Suppressor macrophage (primary cell): ENCODE measurements at regions not wholly inside any gene's neighbourhood (a gene's known extent, or its start where the extent isn't known, plus 50 kb on each side); places are given as distances from the start of the nearest gene placed in this dataset.
A peak's percentile ranks its signal among the peaks of the same experiment; 100 is the strongest.

Source experiments
- DNase-seq, 4 experiments: peaks; one replicate each; pipeline ENCODE4 v3.0.0-alpha.2; 2020 to 2022

DNA sequence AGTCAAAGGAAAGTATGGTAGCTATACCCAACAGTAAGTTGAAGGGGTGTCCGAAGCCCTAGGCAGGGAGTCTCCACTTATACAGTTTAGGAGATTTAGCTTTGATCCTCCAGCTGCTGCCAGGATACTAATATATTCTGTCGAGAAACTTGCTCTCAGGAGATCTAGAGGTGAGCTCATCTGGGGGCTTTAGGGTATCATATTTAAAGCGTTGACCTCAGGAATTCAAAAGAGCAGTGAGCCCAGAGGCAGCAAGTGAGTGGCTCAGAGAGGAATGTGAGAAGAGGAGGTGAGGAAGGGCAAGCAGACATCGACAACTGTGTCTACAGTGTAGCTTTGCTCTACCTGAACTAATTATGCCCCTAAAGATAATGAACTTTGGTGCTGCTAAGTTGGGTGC, 245.1 kb upstream of the LRTM1 start:
- no peak for DNase-seq

- no peak for DNase-seq
These were observed 242.6 kb upstream of the LRTM1 start for GRCh38 chr3:55170444-55170843.

DNA sequence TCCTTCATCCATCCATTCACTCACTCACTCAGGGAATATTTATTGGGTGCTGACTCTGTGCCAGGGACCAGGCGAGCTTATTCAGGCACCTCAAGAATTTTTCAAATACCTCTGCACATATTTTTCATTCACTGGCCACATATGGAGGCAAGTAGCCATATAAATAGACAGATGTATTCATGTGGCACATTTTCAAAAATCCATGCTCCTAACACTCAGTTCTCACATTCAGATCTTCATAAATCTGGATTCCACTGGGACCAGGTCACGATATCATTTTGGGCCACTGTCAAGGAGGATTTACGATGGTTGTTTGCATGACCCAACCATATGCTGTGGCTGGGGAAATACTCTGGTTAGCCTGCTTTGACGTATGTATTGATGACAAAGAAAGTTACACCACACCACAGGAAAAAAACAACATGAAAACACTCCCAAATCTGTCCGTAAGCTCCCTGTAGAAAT, 241.8 kb upstream of the LRTM1 start:
- DNase-seq, result no peak

DNA sequence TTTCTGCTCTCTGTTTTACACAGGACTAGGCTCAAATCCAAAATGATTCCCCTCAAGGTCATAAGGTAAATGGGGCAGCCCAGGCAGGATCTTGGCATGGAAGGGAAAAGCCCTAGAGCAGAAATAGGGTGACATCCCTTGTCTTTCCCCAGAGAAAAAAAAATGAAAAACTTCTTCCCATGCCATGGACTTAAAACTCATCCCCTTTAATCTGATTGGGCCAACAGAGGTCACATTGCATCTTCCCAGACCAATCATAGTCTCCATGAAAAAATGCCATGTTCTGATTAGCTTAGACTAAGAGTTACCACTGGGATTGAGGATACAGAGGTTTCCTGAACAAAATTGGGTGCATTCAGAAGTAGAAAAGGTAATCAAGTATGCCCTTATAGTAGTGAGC, 241.3 kb upstream of the LRTM1 start:
- DNase-seq, result no peak

DNA sequence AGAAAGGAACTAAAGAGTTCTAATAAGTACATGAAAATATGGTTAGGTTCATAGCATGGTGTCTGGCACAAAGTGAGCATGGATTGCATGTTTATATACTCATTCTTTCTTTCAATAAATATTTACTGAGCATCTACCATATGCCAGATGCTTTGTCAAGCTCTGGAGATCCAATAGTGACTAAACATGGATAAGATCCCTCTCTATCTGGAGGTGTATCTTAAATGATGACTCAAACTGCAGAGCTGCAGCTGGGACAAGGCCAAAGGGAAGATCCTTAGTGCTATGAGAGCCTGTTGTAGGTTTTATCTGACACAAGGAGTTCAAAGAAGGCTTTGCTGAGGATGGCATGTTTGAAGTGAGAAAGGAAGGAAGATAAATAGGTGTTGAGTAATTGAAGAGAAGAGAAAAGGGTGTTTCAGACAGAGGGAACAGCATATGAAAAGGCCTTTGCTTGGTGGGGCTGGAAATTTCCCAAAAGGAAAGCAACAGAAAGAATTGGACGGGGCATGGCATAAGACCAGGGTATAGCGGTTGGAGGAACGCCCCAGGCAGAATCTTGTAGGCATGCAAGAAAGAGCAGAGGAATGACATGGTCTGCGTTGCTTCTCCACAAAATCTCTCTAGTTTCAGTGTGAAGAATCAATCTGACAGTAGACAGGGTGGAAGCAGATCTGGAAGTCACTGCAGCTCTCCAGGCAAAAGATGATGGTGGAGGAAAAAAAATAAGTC, 239.9 kb upstream of the LRTM1 start:
- no peak for DNase-seq

DNA sequence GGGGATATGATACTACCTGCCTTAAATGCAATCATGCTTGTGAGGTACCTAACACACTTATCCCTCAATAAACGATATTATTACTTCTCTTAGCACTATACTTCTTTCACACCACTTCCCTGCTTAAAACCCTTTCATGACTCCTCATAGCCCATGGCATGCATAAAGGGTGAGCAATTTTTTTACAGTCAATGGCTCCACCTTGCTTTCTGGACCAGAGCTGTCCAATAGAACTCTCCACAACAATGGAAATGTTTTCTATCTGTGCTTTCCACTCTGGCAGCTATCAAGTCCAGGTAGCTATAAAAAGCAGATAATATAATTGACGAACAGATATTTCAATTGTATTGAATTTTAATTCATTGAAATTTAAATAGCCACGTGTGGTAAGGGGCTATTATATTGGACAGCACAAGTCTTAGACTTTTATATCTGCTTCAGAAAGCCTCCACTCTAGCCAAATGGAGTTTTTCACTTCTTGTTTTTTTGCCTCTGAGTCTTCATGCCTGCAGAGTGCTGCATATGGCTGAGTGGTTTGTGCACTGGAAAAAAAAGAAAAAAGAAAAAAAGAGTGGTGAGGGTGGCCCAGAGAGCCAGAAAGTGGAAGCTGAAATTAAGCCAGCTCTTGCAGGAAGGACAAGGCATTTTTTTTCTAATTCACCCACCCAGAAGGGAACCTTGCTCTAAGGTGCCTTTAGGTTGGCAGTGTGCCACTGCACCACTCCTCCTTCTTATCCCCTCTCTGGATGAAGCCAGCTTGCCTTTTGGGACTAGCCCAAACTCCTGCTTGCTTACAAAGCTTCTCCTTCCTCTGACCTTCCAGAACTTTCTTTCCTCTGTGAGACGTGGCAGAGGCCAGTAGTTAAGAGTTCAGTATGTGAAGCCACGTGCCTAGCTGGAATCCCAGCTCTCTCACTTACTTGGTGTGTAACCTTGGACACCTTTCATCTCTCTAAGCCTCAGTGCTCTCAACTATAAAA, 239.0 kb upstream of the LRTM1 start:
- DNase-seq, result peak in 1 of 4 experiments; percentile 4

GRCh38 chr3:55165704-55166405, 238.0 kb upstream of the LRTM1 start:
- DNase-seq, result no peak

DNA sequence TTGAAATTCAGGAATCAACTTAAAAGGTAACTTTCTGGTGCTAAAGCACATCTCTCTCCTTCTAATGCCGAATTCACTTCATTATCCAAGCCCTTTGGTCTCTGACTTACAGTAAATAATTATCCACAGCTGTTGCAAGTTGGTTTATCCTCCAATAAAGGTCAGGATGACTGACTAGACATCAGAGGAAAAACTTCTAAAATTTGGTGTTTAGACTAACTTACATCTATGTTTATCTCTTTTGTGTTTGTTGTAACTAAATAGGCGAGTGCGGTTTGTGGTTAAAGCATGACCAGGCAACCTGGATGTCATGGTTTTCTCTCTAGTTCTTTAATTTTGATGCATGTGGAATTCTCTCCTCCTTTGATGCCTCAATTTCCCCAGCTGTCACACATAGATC, 237.4 kb upstream of the LRTM1 start:
- no peak for DNase-seq

- DNase-seq, result no peak
These were observed 237.0 kb upstream of the LRTM1 start for GRCh38 chr3:55164876-55165275.

DNA sequence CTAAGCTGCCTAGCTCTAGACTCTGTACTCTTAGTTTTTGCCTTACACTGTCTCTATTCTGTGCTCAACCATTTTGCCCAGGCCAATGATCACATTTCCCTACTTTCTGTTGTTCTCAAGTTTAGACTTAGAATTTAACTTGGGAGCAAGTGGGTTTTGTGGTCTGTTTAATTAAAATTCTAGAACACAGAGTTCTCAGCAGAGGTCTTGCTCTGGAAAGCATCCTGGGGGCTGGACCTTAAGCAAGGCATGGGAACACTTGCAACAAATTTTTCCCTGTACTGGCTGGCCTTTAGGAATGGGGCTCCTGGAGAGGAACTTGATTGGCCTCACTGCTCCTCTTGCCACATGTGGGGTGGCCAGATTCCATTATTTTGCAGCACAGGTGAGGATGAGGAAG, 236.3 kb upstream of the LRTM1 start:
- DNase-seq, result no peak

GRCh38 chr3:55163421-55163820, 235.6 kb upstream of the LRTM1 start:
- no peak for DNase-seq

DNA sequence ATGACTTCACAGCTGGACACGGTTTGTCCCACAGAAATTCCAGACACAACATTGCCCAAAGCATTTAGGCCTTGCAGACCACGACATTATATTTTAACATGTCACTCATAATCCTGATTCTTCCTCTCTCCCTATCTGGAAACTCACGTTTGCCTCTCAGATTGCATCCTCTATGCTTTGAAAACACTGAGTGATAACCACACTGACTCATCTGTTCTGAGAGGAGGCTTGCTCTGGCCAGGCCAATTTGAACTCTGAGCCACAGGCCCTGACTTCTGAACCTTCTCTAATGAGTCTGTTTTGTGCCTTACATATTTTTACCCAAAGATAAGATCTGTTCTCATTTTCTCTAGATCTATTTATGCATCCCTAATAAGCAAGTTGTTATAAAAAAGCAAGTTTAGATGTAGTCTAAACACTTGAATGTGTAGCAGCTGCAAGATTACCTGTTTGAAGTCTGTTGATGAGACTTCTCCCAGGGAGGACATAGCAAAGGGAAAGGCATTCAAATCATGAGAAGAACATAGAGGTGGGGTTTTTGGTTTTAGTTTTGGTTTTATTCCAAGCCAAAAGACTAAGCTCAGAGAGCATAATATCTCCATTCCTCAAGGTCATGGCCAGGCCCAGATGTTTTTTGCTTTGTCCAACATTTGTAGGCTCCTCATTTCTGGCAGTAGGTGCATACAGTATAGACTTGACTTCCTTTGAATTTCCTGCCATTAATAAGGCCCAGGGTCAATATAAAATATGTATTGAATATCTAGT, 234.4 kb upstream of the LRTM1 start:
- DNase-seq, result no peak

- DNase-seq, result no peak
These were observed 233.4 kb upstream of the LRTM1 start for GRCh38 chr3:55161231-55161630.

GRCh38 chr3:55160241-55160983, 232.6 kb upstream of the LRTM1 start:
- peak; percentile 39 to 70 (median 60) for DNase-seq

DNA sequence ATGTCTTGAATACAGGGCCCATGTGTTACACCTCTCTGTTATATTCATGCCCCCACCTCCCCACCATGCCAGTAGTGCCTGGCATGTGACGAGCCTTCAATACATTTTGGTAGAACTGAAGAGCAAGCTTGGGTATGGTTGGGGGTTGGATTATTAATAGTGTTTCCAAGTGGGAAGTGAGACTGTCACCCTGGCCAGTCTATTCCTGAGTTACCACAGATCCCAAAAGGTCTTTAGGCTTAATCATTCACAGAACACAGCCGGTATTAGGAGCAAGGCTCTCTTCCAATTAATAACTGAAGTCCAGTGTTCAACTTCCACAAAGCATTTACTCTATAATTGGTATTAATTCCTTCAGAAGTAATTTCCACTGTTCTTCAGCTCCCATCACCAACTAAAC, 231.9 kb upstream of the LRTM1 start:
- no peak for DNase-seq

DNA sequence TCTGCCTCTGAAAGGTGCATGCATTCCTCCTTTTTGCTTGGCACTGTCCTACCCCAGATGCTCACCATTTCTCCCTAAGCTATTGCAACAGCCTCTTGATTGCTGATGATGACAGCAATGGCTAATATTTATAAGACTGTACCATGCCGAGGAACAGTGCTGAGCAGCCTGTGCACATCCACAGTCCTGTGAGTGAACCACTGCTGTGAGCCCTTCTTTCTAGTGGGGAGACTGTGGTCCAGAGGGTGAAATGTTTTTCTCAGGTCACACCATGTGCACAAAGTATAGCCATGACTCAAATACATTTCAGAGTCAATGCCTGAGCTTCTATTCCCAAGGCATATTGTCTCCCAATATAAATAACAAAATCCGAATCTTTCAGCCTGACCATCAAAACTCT, 231.2 kb upstream of the LRTM1 start:
- no peak for DNase-seq

GRCh38 chr3:55158345-55158744, 230.5 kb upstream of the LRTM1 start:
- no peak for DNase-seq

GRCh38 chr3:55157731-55158130, 229.9 kb upstream of the LRTM1 start:
- no peak for DNase-seq

DNA sequence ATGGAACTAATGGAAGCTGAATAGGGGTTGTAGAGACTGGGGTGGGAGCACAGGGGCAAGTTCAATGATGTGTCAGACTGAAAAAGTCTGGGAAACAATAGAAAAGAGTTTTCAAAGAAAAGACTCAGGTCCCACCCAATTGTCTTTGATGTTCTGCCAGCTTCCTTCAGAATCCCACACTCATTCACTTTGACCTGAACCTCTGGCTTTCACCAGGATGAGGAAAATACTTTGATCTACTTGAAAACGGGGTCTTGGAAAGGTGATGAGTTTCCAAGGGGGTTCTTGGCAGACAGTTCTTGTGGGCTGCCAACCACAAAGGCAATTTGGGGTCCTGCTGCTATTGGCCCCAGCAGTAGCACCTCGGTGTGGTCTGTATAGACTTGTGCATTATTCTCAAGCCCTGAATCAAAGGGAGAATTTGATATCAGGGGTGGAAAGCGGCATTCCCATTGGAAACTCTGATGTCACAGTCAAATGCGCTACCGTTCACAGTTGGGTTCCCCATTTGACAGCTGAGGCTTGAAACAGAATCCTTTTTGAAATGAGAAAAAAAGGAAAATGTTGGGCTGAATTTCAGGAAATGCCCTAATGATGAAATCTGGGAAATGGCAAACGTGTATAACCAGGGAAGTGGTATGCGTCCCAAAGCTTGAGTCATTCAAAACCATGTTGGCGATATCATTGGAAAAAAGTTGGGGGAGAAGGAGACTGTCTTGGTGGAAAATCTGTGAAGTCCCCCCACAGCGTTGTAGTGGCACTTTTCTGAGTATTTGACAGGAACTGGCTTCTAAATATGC, 229.2 kb upstream of the LRTM1 start:
- DNase-seq, result no peak

- DNase-seq, result no peak
These were observed 220.2 kb upstream of the LRTM1 start for GRCh38 chr3:55147856-55148720.
